GM23338 (cell line): ENCODE measurements at regions not wholly inside any gene's neighbourhood (a gene's known extent, or its start where the extent isn't known, plus 50 kb on each side); places are given as distances from the start of the nearest gene placed in this dataset.

ENCODE experiments used
- ATAC-seq: fragments of 200-7000 bp; cut with Tn5 transposase; 3 replicates; pipeline ENCODE4 v1.9.1; 2020
- DNase-seq: peaks from one replicate; pipeline ENCODE4 v3.0.0-alpha.2; 2015; ENCODE audit warnings: low spot score
- H2AFZ ChIP-seq: fragments of 200-600 bp; sonication (generic); 2 replicates; pipeline ENCODE4 v1.8.0; 2016; ENCODE audit warnings: antibody characterized with exemption, mild to moderate bottlenecking, moderate library complexity
- H3F3A ChIP-seq: fragments of 200-600 bp; sonication (generic); replicated peaks from 2 replicates; pipeline ENCODE4 v1.8.0; 2017; ENCODE audit warnings: antibody characterized with exemption, mixed run types, low read depth
- H3K27ac ChIP-seq: fragments of 200-600 bp; sonication (generic); 2 replicates; pipeline ENCODE4 v1.6.1; 2016; ENCODE audit warnings: low read depth
- H3K27me3 ChIP-seq: fragments of 200-600 bp; sonication (generic); 2 replicates; pipeline ENCODE4 v1.8.0; 2016; ENCODE audit warnings: mild to moderate bottlenecking, mixed run types, moderate library complexity; ENCODE audit not compliant: insufficient read depth
- H3K36me3 ChIP-seq: fragments of 200-600 bp; sonication (generic); 2 replicates; pipeline ENCODE4 v1.8.0; 2016; ENCODE audit warnings: mild to moderate bottlenecking; ENCODE audit not compliant: insufficient read depth
- H3K4me1 ChIP-seq: fragments of 200-600 bp; sonication (generic); 2 replicates; pipeline ENCODE4 v1.8.0; 2016; ENCODE audit warnings: mild to moderate bottlenecking, moderate library complexity; ENCODE audit not compliant: insufficient read depth
- H3K4me2 ChIP-seq: fragments of 200-600 bp; sonication (generic); 2 replicates; pipeline ENCODE4 v1.7.1; 2017; ENCODE audit warnings: mixed run types
- H3K4me3 ChIP-seq: fragments of 200-600 bp; sonication (generic); 2 replicates; pipeline ENCODE4 v1.6.1; 2016; ENCODE audit warnings: mixed run types
- H3K79me2 ChIP-seq: fragments of 200-600 bp; sonication (generic); replicated peaks from 2 replicates; pipeline ENCODE4 v1.8.0; 2017; ENCODE audit warnings: mild to moderate bottlenecking; ENCODE audit not compliant: insufficient read depth
- H3K9me2 ChIP-seq: fragments of 200-600 bp; sonication (generic); 2 replicates; pipeline ENCODE4 v1.8.0; 2017; ENCODE audit not compliant: insufficient read depth
- H4K20me1 ChIP-seq: fragments of 200-600 bp; sonication (generic); replicated peaks from 2 replicates; pipeline ENCODE4 v1.8.0; 2017; ENCODE audit warnings: mild to moderate bottlenecking; ENCODE audit not compliant: insufficient read depth
- H3K27ac Mint-ChIP-seq: 2 replicates; pipeline ENCODE4 v1.8.0; 2020; ENCODE audit warnings: inconsistent platforms, mild to moderate bottlenecking, moderate library complexity, mixed read lengths
- H3K27me3 Mint-ChIP-seq: 3 replicates; pipeline ENCODE4 v1.8.0; 2022; ENCODE audit warnings: low read depth, mild to moderate bottlenecking, moderate library complexity, mixed read lengths, inconsistent platforms; ENCODE audit not compliant: insufficient read depth, poor library complexity
- H3K36me3 Mint-ChIP-seq: 3 replicates; pipeline ENCODE4 v1.8.0; 2021; ENCODE audit warnings: low read depth, mild to moderate bottlenecking, inconsistent platforms, moderate library complexity, mixed read lengths
- H3K4me1 Mint-ChIP-seq: 3 replicates; pipeline ENCODE4 v1.8.0; 2020; ENCODE audit warnings: mild to moderate bottlenecking, inconsistent platforms, mixed read lengths
- H3K4me3 Mint-ChIP-seq: 3 replicates; pipeline ENCODE4 v1.8.0; 2021; ENCODE audit warnings: moderate library complexity, mild to moderate bottlenecking, inconsistent platforms, mixed read lengths
- H3K9me3 Mint-ChIP-seq: 3 replicates; pipeline ENCODE4 v1.8.0; 2020; ENCODE audit warnings: moderate library complexity, mild to moderate bottlenecking, inconsistent platforms, mixed read lengths
- CREB1 ChIP-seq: fragments of 250-450 bp; sonication (Bioruptor Pico); IDR thresholded peaks from 2 replicates; pipeline ENCODE4 v1.5.0; 2020; ENCODE audit warnings: low read depth, mild to moderate bottlenecking, moderate library complexity
- EZH2 ChIP-seq: fragments of 200-600 bp; sonication (generic); IDR thresholded peaks from one replicate; pipeline ENCODE4 v1.8.0; 2017; ENCODE audit warnings: antibody characterized with exemption, mild to moderate bottlenecking, low read depth; ENCODE audit not compliant: unreplicated experiment
- EZH2phosphoT487 ChIP-seq: fragments of 200-600 bp; sonication (generic); IDR thresholded peaks from one replicate; pipeline ENCODE4 v1.8.1; 2018; ENCODE audit warnings: antibody characterized with exemption; ENCODE audit not compliant: unreplicated experiment
- JUNB ChIP-seq: IDR thresholded peaks from one replicate; pipeline ENCODE4 v1.6.1; 2016; ENCODE audit warnings: antibody characterized with exemption; ENCODE audit not compliant: unreplicated experiment
- POLR2AphosphoS5 ChIP-seq: IDR thresholded peaks from 2 replicates; pipeline ENCODE4 v1.6.1; 2016; ENCODE audit warnings: antibody characterized with exemption, low read depth
- STAT1 ChIP-seq: IDR thresholded peaks from one replicate; pipeline ENCODE4 v1.6.1; 2016; ENCODE audit warnings: antibody characterized with exemption; ENCODE audit not compliant: unreplicated experiment
- ZNF114 ChIP-seq: fragments of 250-450 bp; sonication (Bioruptor Pico); IDR thresholded peaks from 2 replicates; pipeline ENCODE4 v1.5.0; 2020; ENCODE audit warnings: mild to moderate bottlenecking, moderate library complexity
- TF ChIP-seq, protein P1 (sequence below): IDR thresholded peaks from one replicate; pipeline ENCODE4 v1.6.1; 2018; ENCODE audit warnings: antibody characterized with exemption; ENCODE audit not compliant: unreplicated experiment
- TF ChIP-seq, protein P2 (sequence below): fragments of 250-450 bp; sonication (Bioruptor Pico); IDR thresholded peaks from 2 replicates; pipeline ENCODE4 v1.5.0; 2020; ENCODE audit warnings: mild to moderate bottlenecking, moderate library complexity
- TF ChIP-seq, protein P3 (sequence below): IDR thresholded peaks from 2 replicates; pipeline ENCODE4 v1.6.1; 2016; ENCODE audit warnings: antibody characterized with exemption
- TF ChIP-seq, protein P4 (sequence below), 2 experiments: fragments of 200-600 bp in 1 of 2; sonication (generic) in 1 of 2; conservative IDR thresholded peaks; 2 replicates each; pipeline versions ENCODE4 v1.5.1 to v1.6.1; 2016 to 2017; ENCODE audit warnings: antibody characterized with exemption in 2 of 2, low read depth in 2 of 2, mild to moderate bottlenecking in 2 of 2, moderate library complexity in 1 of 2

DNA sequence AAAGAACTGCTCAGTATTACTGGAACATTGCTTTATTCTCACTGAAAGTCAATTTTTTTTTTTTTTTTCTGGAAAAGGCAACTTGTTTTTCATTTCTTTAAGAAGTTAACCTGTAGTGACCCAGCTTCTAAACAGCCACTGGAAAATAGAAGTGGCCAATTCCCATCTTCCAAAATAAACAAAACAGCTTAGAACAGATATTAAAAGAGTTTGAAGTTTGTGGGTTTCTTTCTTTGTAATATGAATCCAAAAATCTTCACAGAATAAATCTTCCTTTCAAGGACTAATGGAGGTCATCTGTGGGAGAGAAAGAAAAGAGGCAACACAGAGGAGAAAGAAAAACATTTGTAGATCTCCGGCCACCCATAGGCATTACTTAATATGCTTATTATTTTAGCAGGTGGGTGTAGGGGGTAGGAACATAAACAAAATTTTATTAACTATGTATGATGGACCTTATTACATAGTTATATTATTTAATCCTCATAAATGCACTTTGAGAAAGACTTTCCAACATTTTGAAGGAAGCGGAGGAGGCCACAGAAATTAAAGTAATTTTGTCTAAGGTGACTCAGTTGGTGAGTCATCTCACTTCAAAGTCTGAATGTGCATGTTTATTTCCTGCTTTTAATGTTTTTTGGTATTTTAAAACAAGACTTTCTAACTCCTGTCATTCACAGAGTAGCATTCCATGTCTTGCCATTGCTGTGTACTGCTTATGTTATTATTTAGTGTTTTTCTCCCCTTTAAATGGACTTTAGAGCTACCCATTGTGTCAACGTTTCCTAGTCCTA lies 1791.8 kb upstream of the WWC1 start (continued):
- TF ChIP-seq, protein P1, sequence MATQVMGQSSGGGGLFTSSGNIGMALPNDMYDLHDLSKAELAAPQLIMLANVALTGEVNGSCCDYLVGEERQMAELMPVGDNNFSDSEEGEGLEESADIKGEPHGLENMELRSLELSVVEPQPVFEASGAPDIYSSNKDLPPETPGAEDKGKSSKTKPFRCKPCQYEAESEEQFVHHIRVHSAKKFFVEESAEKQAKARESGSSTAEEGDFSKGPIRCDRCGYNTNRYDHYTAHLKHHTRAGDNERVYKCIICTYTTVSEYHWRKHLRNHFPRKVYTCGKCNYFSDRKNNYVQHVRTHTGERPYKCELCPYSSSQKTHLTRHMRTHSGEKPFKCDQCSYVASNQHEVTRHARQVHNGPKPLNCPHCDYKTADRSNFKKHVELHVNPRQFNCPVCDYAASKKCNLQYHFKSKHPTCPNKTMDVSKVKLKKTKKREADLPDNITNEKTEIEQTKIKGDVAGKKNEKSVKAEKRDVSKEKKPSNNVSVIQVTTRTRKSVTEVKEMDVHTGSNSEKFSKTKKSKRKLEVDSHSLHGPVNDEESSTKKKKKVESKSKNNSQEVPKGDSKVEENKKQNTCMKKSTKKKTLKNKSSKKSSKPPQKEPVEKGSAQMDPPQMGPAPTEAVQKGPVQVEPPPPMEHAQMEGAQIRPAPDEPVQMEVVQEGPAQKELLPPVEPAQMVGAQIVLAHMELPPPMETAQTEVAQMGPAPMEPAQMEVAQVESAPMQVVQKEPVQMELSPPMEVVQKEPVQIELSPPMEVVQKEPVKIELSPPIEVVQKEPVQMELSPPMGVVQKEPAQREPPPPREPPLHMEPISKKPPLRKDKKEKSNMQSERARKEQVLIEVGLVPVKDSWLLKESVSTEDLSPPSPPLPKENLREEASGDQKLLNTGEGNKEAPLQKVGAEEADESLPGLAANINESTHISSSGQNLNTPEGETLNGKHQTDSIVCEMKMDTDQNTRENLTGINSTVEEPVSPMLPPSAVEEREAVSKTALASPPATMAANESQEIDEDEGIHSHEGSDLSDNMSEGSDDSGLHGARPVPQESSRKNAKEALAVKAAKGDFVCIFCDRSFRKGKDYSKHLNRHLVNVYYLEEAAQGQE = no peak
- TF ChIP-seq POLR2AphosphoS5 = no peak

DNA sequence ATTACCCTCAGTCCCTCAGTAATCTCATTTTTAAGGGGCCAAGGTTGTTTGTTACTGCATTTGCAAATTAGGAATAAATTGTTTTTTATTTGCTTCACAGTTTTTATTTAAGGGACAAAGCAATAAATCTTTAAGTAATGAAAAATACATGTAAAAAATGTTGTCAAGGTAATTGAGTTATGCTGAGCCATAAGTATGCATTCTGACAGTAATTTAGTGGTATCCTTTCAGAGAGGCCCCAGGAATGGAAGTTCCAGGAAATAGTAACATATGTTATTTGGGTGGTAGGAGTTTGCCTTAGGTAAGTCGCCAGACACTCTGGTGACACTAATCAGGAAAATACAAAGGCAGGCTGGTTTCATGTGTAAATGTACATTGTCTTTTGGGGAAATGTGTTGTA lies 1787.9 kb upstream of the WWC1 start:
- Mint-ChIP-seq H3K4me1 (peaks cover 7% of the 10 kb centered on the region), H3K9me3 (no peaks in the 10 kb centered on the region)
- TF ChIP-seq JUNB (no peak), EZH2 (no peak), EZH2phosphoT487 (no peak), ZNF114 (no peak), CREB1 (CRISPR knock-in tag) (no peak), STAT1 (no peak)
- TF ChIP-seq, protein P2, sequence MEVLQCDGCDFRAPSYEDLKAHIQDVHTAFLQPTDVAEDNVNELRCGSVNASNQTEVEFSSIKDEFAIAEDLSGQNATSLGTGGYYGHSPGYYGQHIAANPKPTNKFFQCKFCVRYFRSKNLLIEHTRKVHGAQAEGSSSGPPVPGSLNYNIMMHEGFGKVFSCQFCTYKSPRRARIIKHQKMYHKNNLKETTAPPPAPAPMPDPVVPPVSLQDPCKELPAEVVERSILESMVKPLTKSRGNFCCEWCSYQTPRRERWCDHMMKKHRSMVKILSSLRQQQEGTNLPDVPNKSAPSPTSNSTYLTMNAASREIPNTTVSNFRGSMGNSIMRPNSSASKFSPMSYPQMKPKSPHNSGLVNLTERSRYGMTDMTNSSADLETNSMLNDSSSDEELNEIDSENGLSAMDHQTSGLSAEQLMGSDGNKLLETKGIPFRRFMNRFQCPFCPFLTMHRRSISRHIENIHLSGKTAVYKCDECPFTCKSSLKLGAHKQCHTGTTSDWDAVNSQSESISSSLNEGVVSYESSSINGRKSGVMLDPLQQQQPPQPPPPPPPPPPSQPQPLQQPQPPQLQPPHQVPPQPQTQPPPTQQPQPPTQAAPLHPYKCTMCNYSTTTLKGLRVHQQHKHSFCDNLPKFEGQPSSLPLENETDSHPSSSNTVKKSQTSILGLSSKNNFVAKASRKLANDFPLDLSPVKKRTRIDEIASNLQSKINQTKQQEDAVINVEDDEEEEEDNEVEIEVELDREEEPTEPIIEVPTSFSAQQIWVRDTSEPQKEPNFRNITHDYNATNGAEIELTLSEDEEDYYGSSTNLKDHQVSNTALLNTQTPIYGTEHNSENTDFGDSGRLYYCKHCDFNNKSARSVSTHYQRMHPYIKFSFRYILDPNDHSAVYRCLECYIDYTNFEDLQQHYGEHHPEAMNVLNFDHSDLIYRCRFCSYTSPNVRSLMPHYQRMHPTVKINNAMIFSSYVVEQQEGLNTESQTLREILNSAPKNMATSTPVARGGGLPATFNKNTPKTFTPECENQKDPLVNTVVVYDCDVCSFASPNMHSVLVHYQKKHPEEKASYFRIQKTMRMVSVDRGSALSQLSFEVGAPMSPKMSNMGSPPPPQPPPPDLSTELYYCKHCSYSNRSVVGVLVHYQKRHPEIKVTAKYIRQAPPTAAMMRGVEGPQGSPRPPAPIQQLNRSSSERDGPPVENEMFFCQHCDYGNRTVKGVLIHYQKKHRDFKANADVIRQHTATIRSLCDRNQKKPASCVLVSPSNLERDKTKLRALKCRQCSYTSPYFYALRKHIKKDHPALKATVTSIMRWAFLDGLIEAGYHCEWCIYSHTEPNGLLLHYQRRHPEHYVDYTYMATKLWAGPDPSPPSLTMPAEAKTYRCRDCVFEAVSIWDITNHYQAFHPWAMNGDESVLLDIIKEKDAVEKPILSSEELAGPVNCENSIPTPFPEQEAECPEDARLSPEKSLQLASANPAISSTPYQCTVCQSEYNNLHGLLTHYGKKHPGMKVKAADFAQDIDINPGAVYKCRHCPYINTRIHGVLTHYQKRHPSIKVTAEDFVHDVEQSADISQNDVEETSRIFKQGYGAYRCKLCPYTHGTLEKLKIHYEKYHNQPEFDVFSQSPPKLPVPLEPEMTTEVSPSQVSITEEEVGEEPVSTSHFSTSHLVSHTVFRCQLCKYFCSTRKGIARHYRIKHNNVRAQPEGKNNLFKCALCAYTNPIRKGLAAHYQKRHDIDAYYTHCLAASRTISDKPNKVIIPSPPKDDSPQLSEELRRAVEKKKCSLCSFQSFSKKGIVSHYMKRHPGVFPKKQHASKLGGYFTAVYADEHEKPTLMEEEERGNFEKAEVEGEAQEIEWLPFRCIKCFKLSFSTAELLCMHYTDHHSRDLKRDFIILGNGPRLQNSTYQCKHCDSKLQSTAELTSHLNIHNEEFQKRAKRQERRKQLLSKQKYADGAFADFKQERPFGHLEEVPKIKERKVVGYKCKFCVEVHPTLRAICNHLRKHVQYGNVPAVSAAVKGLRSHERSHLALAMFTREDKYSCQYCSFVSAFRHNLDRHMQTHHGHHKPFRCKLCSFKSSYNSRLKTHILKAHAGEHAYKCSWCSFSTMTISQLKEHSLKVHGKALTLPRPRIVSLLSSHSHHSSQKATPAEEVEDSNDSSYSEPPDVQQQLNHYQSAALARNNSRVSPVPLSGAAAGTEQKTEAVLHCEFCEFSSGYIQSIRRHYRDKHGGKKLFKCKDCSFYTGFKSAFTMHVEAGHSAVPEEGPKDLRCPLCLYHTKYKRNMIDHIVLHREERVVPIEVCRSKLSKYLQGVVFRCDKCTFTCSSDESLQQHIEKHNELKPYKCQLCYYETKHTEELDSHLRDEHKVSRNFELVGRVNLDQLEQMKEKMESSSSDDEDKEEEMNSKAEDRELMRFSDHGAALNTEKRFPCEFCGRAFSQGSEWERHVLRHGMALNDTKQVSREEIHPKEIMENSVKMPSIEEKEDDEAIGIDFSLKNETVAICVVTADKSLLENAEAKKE (CRISPR knock-in tag) = no peak
- TF ChIP-seq, protein P3, sequence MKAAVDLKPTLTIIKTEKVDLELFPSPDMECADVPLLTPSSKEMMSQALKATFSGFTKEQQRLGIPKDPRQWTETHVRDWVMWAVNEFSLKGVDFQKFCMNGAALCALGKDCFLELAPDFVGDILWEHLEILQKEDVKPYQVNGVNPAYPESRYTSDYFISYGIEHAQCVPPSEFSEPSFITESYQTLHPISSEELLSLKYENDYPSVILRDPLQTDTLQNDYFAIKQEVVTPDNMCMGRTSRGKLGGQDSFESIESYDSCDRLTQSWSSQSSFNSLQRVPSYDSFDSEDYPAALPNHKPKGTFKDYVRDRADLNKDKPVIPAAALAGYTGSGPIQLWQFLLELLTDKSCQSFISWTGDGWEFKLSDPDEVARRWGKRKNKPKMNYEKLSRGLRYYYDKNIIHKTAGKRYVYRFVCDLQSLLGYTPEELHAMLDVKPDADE = no peak
- TF ChIP-seq, protein P4, sequence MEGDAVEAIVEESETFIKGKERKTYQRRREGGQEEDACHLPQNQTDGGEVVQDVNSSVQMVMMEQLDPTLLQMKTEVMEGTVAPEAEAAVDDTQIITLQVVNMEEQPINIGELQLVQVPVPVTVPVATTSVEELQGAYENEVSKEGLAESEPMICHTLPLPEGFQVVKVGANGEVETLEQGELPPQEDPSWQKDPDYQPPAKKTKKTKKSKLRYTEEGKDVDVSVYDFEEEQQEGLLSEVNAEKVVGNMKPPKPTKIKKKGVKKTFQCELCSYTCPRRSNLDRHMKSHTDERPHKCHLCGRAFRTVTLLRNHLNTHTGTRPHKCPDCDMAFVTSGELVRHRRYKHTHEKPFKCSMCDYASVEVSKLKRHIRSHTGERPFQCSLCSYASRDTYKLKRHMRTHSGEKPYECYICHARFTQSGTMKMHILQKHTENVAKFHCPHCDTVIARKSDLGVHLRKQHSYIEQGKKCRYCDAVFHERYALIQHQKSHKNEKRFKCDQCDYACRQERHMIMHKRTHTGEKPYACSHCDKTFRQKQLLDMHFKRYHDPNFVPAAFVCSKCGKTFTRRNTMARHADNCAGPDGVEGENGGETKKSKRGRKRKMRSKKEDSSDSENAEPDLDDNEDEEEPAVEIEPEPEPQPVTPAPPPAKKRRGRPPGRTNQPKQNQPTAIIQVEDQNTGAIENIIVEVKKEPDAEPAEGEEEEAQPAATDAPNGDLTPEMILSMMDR (conservative IDR thresholded peaks at IDR 0.05; ENCODE audit: low read depth in 2 of 2) = no peak

More for the DNA sequence above, 1787.9 kb upstream of the WWC1 start:
- ATAC-seq (no peak), DNase-seq (no peak)
- H3K79me2 ChIP-seq = no peaks in the 10 kb centered on the region
- H3K4me3 ChIP-seq = no peak overlapping the region
- no peaks in the 10 kb centered on the region; the same call in 1 of the 2 replicates for H3K9me2 ChIP-seq
- Mint-ChIP-seq H3K27ac (no peak overlapping the region), H3K36me3 (no peaks in the 10 kb centered on the region), H3K27me3 (no peaks in the 10 kb centered on the region), H3K4me3 (no peak overlapping the region)
- H3K27ac ChIP-seq = no peak overlapping the region
- H3K36me3 ChIP-seq = no peaks in the 10 kb centered on the region
- H3F3A ChIP-seq = no peaks in the 10 kb centered on the region
- no peaks in the 10 kb centered on the region for H3K4me1 ChIP-seq
- H3K27me3 ChIP-seq = no peaks in the 10 kb centered on the region
- H3K4me2 ChIP-seq = no peak overlapping the region
- H2AFZ ChIP-seq = no peak overlapping the region
- H4K20me1 ChIP-seq = no peaks in the 10 kb centered on the region; the same call in 1 of the 2 replicates
